ENCODE measurements at regions not wholly inside any gene's neighbourhood (a gene's known extent, or its start where the extent isn't known, plus 50 kb on each side); places are given as distances from the start of the nearest gene placed in this dataset.

DNA sequence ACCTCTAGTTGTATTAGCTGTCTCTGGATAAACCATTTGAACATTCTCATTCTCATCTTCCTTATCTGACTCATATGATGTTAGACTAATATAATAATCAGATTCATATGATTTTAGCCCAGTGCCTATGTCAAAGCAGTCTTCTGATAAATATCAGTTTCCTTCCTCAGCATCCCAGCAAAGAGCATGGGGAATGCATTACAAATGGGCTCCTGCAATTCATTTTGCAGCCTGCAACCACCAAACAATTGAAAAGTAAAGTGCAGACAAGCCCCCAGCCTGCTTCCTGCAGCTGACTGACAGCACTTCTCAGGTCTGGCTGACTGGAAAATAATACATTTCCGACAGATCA, 78.2 kb upstream of the STAC start (continued):
- TF ChIP-seq TAF7 (optimal IDR thresholded peaks at IDR 0.05; ENCODE audit: borderline replicate concordance, low read depth, low read length), result no peak
- TF ChIP-seq RNF2 (IDR thresholded peaks at IDR 0.05; ENCODE audit: borderline replicate concordance, low read depth, low read length, missing control alignments, poor library complexity, severe bottlenecking), result no peak

Measured in H1 (cell line).